Natural killer cell (primary cell): ENCODE measurements at regions not wholly inside any gene's neighbourhood (a gene's known extent, or its start where the extent isn't known, plus 50 kb on each side); places are given as distances from the start of the nearest gene placed in this dataset.

Experiments used
- ATAC-seq, 3 donors: fragments of 150-1000 bp in 2 of 3; fragments of 200-7000 bp in 1 of 3; cut with Tn5 transposase; 1 replicate in 1 of 3; 2 replicates in 2 of 3; pipeline ENCODE4 v1.10.0; 2021; ENCODE audit warnings: mild to moderate bottlenecking in 2 of 3, moderate library complexity in 2 of 3
- DNase-seq, 2 donors: peaks; one replicate each; pipeline versions ENCODE4 v3.0.0 to v3.0.0-alpha.2; 2013 to 2021; ENCODE audit warnings: mixed read lengths in 1 of 2
- H3K27ac ChIP-seq: one replicate; pipeline ENCODE4 v1.5.1; 2013; ENCODE audit warnings: mild to moderate bottlenecking, low read length
- H3K27me3 ChIP-seq: one replicate; pipeline ENCODE4 v1.6.1; 2013; ENCODE audit warnings: low read length; ENCODE audit not compliant: control insufficient read depth, insufficient read depth
- H3K36me3 ChIP-seq: one replicate; pipeline ENCODE4 v1.6.1; 2013; ENCODE audit warnings: low read length; ENCODE audit not compliant: control insufficient read depth, insufficient read depth
- H3K4me1 ChIP-seq: one replicate; pipeline ENCODE4 v1.6.1; 2013; ENCODE audit warnings: low read length; ENCODE audit not compliant: control insufficient read depth, insufficient read depth
- H3K4me3 ChIP-seq: one replicate; pipeline ENCODE4 v1.5.1; 2013; ENCODE audit warnings: low read length
- H3K9me3 ChIP-seq: one replicate; pipeline ENCODE4 v1.6.1; 2013; ENCODE audit warnings: low read length; ENCODE audit not compliant: control insufficient read depth, insufficient read depth
- H3K27ac Mint-ChIP-seq, 2 donors: one replicate each; pipeline ENCODE4 v1.8.0; 2022; ENCODE audit warnings: mild to moderate bottlenecking in 2 of 2, mixed read lengths in 2 of 2, moderate library complexity in 1 of 2
- H3K27me3 Mint-ChIP-seq, 2 donors: one replicate each; pipeline ENCODE4 v1.8.0; 2022; ENCODE audit warnings: low read depth in 2 of 2, mixed read lengths in 2 of 2
- H3K36me3 Mint-ChIP-seq: one replicate; pipeline ENCODE4 v1.8.0; 2022; ENCODE audit warnings: mixed read lengths
- H3K4me1 Mint-ChIP-seq, 2 donors: one replicate each; pipeline ENCODE4 v1.8.0; 2022; ENCODE audit warnings: mixed read lengths in 2 of 2
- H3K4me3 Mint-ChIP-seq: one replicate; pipeline ENCODE4 v1.8.0; 2022; ENCODE audit warnings: mild to moderate bottlenecking, moderate library complexity, mixed read lengths
- H3K9me3 Mint-ChIP-seq, 2 donors: one replicate each; pipeline ENCODE4 v1.8.0; 2022; ENCODE audit warnings: mixed read lengths in 2 of 2
- WGBS: methylation state at CpG from one replicate; pipeline ENCODE4 v1.1.7; 2013; ENCODE audit warnings: missing lambda C conversion rate; ENCODE audit not compliant: insufficient coverage; 5-methylcytosine and 5-hydroxymethylcytosine counted together
- intact Hi-C: fragments of 100-400 bp; cut with micrococcal nuclease; formaldehyde crosslinking; loops from one replicate; pipeline ENCODE4 v1.14.2; 2022
- TF ChIP-seq, protein P1 (sequence below): fragments of 200-600 bp; IDR thresholded peaks from one replicate; pipeline ENCODE4 v1.8.0; 2022; ENCODE audit warnings: antibody characterized with exemption

DNA sequence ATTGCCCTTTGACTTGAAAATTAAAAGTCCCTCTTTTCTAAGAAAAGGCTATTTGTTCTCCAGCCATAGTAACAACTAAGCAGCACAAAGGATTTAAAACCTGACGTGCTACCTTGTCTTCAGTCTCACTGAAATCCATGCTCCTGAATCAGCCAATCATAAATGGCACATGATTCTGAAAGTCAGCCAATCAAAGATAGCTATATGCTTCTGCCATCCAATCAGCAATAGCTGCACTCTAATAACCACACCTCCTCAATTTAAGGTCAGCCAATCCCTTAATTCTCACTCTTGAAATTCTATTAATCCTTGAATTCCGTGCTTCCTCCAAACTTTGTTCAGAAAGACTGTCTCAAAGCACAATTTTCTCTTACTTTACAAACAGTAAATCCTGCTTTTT is 53.5 kb upstream of the ACAN start:
- no peaks in the 10 kb centered on the region for H3K4me1 ChIP-seq
- no peak overlapping the region for H3K4me3 ChIP-seq
- Mint-ChIP-seq H3K4me1 (no peaks in the 10 kb centered on the region), H3K4me3 (no peak overlapping the region), H3K9me3 (no peaks in the 10 kb centered on the region), H3K27ac (no peak overlapping the region), H3K27me3 (peaks cover 28 to 55% of the 10 kb centered on the region in 2 donors), H3K36me3 (no peaks in the 10 kb centered on the region)
- WGBS: 89% methylated on average over 2 of the region's 2 CpGs
- H3K36me3 ChIP-seq: no peaks in the 10 kb centered on the region
- H3K27me3 ChIP-seq: no peaks in the 10 kb centered on the region
- no peaks in the 10 kb centered on the region for H3K9me3 ChIP-seq
- ATAC-seq (no peak), DNase-seq (no peak)
- intact Hi-C loops: no loop called here
- H3K27ac ChIP-seq: no peak overlapping the region
- TF ChIP-seq, protein P1, sequence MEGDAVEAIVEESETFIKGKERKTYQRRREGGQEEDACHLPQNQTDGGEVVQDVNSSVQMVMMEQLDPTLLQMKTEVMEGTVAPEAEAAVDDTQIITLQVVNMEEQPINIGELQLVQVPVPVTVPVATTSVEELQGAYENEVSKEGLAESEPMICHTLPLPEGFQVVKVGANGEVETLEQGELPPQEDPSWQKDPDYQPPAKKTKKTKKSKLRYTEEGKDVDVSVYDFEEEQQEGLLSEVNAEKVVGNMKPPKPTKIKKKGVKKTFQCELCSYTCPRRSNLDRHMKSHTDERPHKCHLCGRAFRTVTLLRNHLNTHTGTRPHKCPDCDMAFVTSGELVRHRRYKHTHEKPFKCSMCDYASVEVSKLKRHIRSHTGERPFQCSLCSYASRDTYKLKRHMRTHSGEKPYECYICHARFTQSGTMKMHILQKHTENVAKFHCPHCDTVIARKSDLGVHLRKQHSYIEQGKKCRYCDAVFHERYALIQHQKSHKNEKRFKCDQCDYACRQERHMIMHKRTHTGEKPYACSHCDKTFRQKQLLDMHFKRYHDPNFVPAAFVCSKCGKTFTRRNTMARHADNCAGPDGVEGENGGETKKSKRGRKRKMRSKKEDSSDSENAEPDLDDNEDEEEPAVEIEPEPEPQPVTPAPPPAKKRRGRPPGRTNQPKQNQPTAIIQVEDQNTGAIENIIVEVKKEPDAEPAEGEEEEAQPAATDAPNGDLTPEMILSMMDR: no peak

GRCh38 chr15:88752501-88752900 is 50.7 kb upstream of the ACAN start:
- DNase-seq (no peak), ATAC-seq (no peak)
- H3K27me3 ChIP-seq: no peaks in the 10 kb centered on the region
- Mint-ChIP-seq H3K27ac (no peak overlapping the region), H3K27me3 (peaks cover 21 to 43% of the 10 kb centered on the region in 2 donors), H3K9me3 (no peaks in the 10 kb centered on the region), H3K36me3 (no peaks in the 10 kb centered on the region), H3K4me1 (no peaks in the 10 kb centered on the region), H3K4me3 (no peak overlapping the region)
- intact Hi-C loops: no loop called here
- no peaks in the 10 kb centered on the region for H3K4me1 ChIP-seq
- H3K4me3 ChIP-seq: no peak overlapping the region
- 83% methylated on average over 4 of the region's 5 CpGs for WGBS
- TF ChIP-seq, protein P1: no peak
- no peak overlapping the region for H3K27ac ChIP-seq
- no peaks in the 10 kb centered on the region for H3K36me3 ChIP-seq
- no peaks in the 10 kb centered on the region for H3K9me3 ChIP-seq

- no peaks in the 10 kb centered on the region for H3K9me3 ChIP-seq
- no peaks in the 10 kb centered on the region for H3K36me3 ChIP-seq
- intact Hi-C loops: no loop called here
- no peak overlapping the region for H3K4me3 Mint-ChIP-seq
- no peak overlapping the region for H3K27ac ChIP-seq
- no peak for DNase-seq
- no peaks in the 10 kb centered on the region for H3K4me1 ChIP-seq
- no peaks in the 10 kb centered on the region for H3K4me1 Mint-ChIP-seq
- H3K9me3 Mint-ChIP-seq: no peaks in the 10 kb centered on the region
- H3K4me3 ChIP-seq: no peak overlapping the region
- no peaks in the 10 kb centered on the region for H3K36me3 Mint-ChIP-seq
- peaks cover 21 to 43% of the 10 kb centered on the region in 2 donors for H3K27me3 Mint-ChIP-seq
- no peak for ATAC-seq
- H3K27ac Mint-ChIP-seq: no peak overlapping the region
- H3K27me3 ChIP-seq: no peaks in the 10 kb centered on the region
- TF ChIP-seq, protein P1: no peak
Measured at GRCh38 chr15:88752951-88753350, 50.3 kb upstream of the ACAN start.
